Gastroesophageal sphincter (tissue), 3 donors: ENCODE measurements at regions not wholly inside any gene's neighbourhood (a gene's known extent, or its start where the extent isn't known, plus 50 kb on each side); places are given as distances from the start of the nearest gene placed in this dataset.

Source experiments
- CTCF ChIP-seq, 4 experiments: fragments of 200-600 bp in 2 of 4; fragments of 450-650 bp in 2 of 4; sonication (generic) in 1 of 4; IDR thresholded peaks; one replicate each; pipeline ENCODE4 v1.5.1; 2017 to 2019; ENCODE audit warnings: antibody characterized with exemption in 4 of 4, mild to moderate bottlenecking in 2 of 4, moderate library complexity in 2 of 4
- POLR2A ChIP-seq, 2 donors: fragments of 450-650 bp; IDR thresholded peaks; one replicate each; pipeline ENCODE4 v1.6.1; 2017; ENCODE audit warnings: antibody characterized with exemption in 2 of 2, mild to moderate bottlenecking in 2 of 2, moderate library complexity in 1 of 2
- POLR2AphosphoS5 ChIP-seq: sonication (generic); formaldehyde crosslinking; IDR thresholded peaks from one replicate; pipeline ENCODE4 v1.6.1; 2017; ENCODE audit warnings: antibody characterized with exemption

GRCh38 chr4:95981591-95981990 lies 141.7 kb downstream of the PDHA2 start:
- TF ChIP-seq CTCF (IDR thresholded peaks at IDR 0.05) (no peak), POLR2A (IDR thresholded peaks at IDR 0.05) (no peak), POLR2AphosphoS5 (no peak)
